ENCODE measurements at regions not wholly inside any gene's neighbourhood (a gene's known extent, or its start where the extent isn't known, plus 50 kb on each side); places are given as distances from the start of the nearest gene placed in this dataset.

DNA sequence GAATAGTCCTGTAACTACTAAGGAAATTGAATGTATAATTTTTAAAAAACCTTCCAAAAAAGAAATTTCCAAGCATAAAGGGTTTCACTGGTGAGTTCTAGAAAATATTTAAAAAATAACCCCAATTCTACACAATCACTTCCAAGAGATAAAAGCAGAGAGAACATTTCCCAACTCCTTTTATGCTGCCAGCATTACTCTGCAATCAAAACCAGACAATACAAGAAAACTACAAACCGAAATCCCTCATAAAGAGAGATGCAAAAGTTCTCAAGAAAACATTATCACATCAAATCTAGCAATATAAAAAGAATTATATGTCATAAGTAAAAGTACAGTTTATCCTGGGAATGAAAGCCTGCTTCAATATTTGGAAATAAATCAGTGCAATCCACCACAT is 84.8 kb downstream of the OAT start:
- ATAC-seq: no peak

GRCh38 chr10:124332426-124332825 is 86.3 kb downstream of the OAT start:
- Mint-ChIP-seq H3K36me3 (peaks cover 14% of the 10 kb centered on the region), H3K4me3 (no peak overlapping the region), H3K27me3 (peaks cover 21 to 31% of the 10 kb centered on the region in 2 donors), H3K27ac (no peak overlapping the region), H3K4me1 (ENCODE audit: low read depth in 2 of 2) (no peaks in the 10 kb centered on the region), H3K9me3 (peaks cover 6% of the 10 kb centered on the region)
- no peak for ATAC-seq
- no peak for DNase-seq (ENCODE audit: low spot score)

More for the DNA sequence above, 84.8 kb downstream of the OAT start:
- Mint-ChIP-seq H3K9me3 (peaks cover 6% of the 10 kb centered on the region), H3K27me3 (peaks cover 18 to 31% of the 10 kb centered on the region in 2 donors), H3K4me1 (ENCODE audit: low read depth in 2 of 2) (no peaks in the 10 kb centered on the region), H3K36me3 (peaks cover 14% of the 10 kb centered on the region), H3K4me3 (no peak overlapping the region), H3K27ac (no peak overlapping the region)
- DNase-seq (ENCODE audit: low spot score): no peak

DNA sequence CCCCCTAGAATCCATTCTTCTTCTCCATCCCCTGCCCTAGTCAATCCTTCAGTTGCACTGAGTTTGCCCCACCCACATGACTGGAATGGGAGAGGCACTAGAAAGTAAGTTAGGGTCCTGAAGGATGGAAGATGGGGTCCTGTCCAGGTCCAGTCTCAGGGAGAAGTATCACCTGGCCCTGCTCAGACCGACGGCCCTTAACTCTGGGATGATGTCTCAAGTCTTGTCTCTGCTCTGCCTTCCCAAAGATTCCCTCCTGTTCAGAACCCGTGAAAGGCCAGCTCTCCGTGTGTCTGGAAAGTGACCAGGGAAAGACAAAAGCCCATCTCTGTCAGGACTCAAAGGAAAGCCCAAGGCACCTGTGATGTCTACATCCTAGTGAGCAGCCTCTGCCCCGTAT is 88.8 kb downstream of the OAT start:
- Mint-ChIP-seq H3K4me3 (no peak overlapping the region), H3K36me3 (peaks cover 14% of the 10 kb centered on the region), H3K27ac (no peak overlapping the region), H3K4me1 (ENCODE audit: low read depth in 2 of 2) (no peaks in the 10 kb centered on the region), H3K27me3 (peaks cover 24 to 41% of the 10 kb centered on the region in 2 donors), H3K9me3 (peaks cover 6% of the 10 kb centered on the region)
- no peak for ATAC-seq
- DNase-seq (ENCODE audit: low spot score): no peak

GRCh38 chr10:124329362-124329761 is 89.4 kb downstream of the OAT start:
- H3K9me3 Mint-ChIP-seq: peaks cover 6% of the 10 kb centered on the region
- H3K36me3 Mint-ChIP-seq: peaks cover 14% of the 10 kb centered on the region
- ATAC-seq (no peak), DNase-seq (ENCODE audit: low spot score) (no peak)
- no peak overlapping the region for H3K27ac Mint-ChIP-seq
- no peak overlapping the region for H3K4me3 Mint-ChIP-seq
- H3K4me1 Mint-ChIP-seq (ENCODE audit: low read depth in 2 of 2): no peaks in the 10 kb centered on the region
- H3K27me3 Mint-ChIP-seq: peaks cover 23 to 41% of the 10 kb centered on the region in 2 donors

DNA sequence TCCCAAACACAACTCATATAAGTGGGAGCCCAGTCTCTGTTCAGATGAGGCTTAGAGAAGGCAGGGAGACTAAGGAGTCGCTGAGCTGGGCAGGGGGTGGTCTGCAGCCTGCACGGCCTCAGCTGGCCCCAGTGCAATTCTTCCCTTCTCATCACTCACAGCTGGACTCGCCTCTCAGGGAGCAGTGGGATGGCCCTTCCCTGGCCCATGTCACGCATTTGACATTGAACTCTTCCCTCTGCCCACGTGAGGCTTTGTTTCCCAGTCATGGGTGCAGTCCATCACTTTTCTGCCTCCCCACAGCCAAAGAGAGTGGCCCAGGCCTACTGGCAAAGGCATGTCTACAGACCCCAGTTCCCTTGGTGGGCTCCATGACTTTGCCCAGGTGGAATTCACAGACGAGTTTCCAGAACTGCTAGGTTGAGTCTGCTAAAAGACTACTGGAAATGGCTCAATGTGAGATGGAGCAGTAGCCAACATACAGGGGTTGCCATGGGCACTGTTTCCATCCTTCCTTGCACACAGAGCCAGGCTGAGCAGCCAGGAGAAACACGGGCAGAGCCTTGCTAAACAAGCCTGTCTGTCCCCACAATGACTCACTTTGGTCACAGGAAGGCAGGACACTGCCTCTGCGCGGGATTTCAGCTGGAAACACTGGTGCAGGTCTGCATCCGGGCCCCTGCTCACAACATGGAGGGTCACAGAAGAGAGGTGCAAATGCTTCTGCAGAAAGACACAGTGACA is 90.1 kb downstream of the OAT start:
- no peak for DNase-seq (ENCODE audit: low spot score)
- Mint-ChIP-seq H3K9me3 (peaks cover 6% of the 10 kb centered on the region), H3K4me3 (no peak overlapping the region), H3K27ac (no peak overlapping the region), H3K4me1 (ENCODE audit: low read depth in 2 of 2) (no peaks in the 10 kb centered on the region), H3K36me3 (peaks cover 14% of the 10 kb centered on the region), H3K27me3 (peaks cover 22 to 38% of the 10 kb centered on the region in 2 donors)
- no peak for ATAC-seq

DNA sequence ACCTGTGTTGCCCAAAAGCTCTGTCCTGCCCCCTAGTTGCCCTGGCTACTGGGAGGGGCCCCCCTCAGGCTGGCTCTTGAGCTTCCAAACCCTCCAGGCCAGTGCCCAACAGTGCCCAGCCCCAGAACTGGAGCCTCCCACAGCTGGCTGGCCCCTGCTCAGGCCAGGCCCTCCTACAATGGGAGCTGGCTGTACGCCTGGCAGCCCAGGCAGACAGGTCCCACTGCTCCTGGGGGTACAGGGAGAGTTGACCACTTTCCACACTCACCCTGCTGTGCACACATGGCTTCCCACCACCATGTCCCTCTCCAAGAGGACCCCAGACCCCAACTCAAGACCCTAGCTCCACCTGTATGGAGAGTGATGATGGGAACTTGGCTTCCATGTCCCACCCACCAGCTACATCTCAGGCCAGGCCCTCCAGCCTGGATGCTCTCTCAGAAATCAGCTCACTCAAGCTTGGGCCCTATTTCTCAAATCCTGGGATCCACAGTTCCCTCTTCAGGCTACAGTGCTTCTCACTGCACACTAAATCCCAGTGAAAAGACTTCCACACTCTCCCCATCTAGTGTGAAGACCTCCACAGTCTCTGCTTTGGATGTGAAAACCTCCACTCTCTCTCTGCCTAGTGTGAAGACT is 92.6 kb downstream of the OAT start:
- H3K4me3 Mint-ChIP-seq: no peak overlapping the region
- no peaks in the 10 kb centered on the region for H3K9me3 Mint-ChIP-seq
- no peaks in the 10 kb centered on the region for H3K4me1 Mint-ChIP-seq (ENCODE audit: low read depth in 2 of 2)
- peaks cover 9 to 16% of the 10 kb centered on the region in 2 donors for H3K27me3 Mint-ChIP-seq
- no peaks in the 10 kb centered on the region for H3K36me3 Mint-ChIP-seq
- ATAC-seq (no peak), DNase-seq (ENCODE audit: low spot score) (no peak)
- H3K27ac Mint-ChIP-seq: no peak overlapping the region

DNA sequence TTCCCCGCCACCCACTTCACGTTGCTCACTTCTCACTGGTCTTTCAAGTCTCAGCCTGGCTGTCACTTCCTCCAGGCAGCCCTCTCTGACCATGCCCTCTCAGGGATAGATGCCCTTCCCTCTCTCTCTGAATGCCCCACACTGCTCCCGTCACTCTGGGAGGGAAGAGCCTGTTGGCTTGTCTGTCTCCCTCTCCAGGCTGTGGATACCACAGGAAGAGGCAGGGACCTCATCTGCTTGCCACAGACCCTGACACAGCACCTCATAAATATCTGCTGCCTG is 93.1 kb downstream of the OAT start:
- H3K27me3 Mint-ChIP-seq: peaks cover 9 to 16% of the 10 kb centered on the region in 2 donors
- H3K9me3 Mint-ChIP-seq: no peaks in the 10 kb centered on the region
- H3K4me1 Mint-ChIP-seq (ENCODE audit: low read depth in 2 of 2): no peaks in the 10 kb centered on the region

DNA sequence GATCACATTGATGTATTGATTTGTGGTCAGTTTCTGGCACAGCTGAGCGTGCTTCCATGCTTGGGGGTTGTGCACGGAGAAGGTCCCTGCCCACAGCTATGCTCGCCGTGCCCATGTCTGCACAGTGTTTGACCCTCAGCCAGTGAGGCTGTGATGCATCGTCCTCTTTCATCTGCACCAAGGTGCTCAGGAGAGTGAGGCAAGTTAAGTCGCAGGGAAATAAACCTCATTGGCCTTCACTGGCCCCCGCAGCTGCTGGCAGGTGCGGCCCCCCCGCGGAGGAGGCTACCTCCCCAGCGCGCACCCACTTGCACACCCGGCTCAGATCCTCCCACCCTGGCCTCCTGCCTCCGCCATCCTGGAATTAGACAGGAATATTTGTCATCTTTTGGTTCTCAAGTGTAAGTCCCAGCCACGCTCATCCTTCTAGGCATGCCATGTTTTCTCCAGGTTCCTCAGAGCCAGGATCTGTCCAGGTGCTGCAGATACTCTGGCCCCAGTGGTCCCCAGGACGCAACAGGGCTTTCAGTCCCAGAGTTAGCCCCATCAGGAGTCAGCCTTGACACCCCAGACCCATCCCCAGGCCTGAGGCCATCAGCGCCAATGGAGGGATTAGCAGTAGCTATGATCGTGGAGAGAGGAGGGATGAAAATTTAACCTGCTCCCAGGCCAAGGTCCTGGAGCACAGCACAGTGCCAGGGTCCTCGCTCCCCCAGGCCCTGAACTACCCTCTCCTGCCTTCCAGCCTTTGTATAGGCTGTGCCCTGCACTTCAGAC is 93.7 kb downstream of the OAT start:
- peaks cover 9 to 15% of the 10 kb centered on the region in 2 donors for H3K27me3 Mint-ChIP-seq
- H3K27ac Mint-ChIP-seq: no peak overlapping the region
- no peaks in the 10 kb centered on the region for H3K36me3 Mint-ChIP-seq
- no peak overlapping the region for H3K4me3 Mint-ChIP-seq
- no peaks in the 10 kb centered on the region for H3K4me1 Mint-ChIP-seq (ENCODE audit: low read depth in 2 of 2)
- DNase-seq (ENCODE audit: low spot score): no peak
- ATAC-seq: no peak
- no peaks in the 10 kb centered on the region for H3K9me3 Mint-ChIP-seq

More for the DNA sequence above, 93.1 kb downstream of the OAT start:
- ATAC-seq (peak in 1 of 2 donors; percentile 10), DNase-seq (ENCODE audit: low spot score) (no peak)
- Mint-ChIP-seq H3K4me3 (no peak overlapping the region), H3K27ac (no peak overlapping the region), H3K36me3 (no peaks in the 10 kb centered on the region)

DNA sequence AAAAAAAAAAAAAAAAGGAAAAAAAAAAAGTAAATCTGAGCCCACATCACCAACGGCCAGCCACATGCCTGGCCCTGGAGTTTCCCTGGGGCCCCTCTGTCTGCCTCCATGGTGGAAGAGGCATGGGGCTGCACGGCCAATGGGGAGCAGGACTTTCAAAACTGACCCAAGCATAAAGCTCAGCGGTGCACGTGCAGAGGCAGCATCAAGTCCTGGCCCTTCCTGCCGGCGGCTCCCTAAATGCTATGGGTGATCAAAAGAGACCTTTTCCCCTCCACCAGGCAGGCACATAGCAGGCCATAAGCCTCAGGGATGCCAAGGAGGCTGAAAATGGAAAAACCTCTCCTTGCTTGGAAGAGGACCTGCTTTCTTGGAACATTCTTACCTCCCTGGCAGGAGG is 94.3 kb downstream of the OAT start:
- ATAC-seq: no peak
- no peak for DNase-seq (ENCODE audit: low spot score)
- Mint-ChIP-seq H3K9me3 (no peaks in the 10 kb centered on the region), H3K27me3 (peaks cover 9 to 11% of the 10 kb centered on the region in 2 donors), H3K4me1 (ENCODE audit: low read depth in 2 of 2) (no peaks in the 10 kb centered on the region), H3K36me3 (no peaks in the 10 kb centered on the region), H3K27ac (no peak overlapping the region), H3K4me3 (no peak overlapping the region)

GRCh38 chr10:124323806-124324205 is 94.9 kb downstream of the OAT start:
- Mint-ChIP-seq H3K27ac (no peak overlapping the region), H3K4me1 (ENCODE audit: low read depth in 2 of 2) (no peaks in the 10 kb centered on the region), H3K36me3 (no peaks in the 10 kb centered on the region), H3K27me3 (peaks cover 7 to 11% of the 10 kb centered on the region in 2 donors), H3K4me3 (no peak overlapping the region), H3K9me3 (no peaks in the 10 kb centered on the region)
- ATAC-seq (no peak), DNase-seq (ENCODE audit: low spot score) (no peak)

GRCh38 chr10:124323111-124323725 is 95.5 kb downstream of the OAT start:
- Mint-ChIP-seq H3K27ac (no peak overlapping the region), H3K36me3 (no peaks in the 10 kb centered on the region), H3K4me1 (ENCODE audit: low read depth in 2 of 2) (no peaks in the 10 kb centered on the region), H3K4me3 (no peak overlapping the region), H3K27me3 (peaks cover 4 to 11% of the 10 kb centered on the region in 2 donors), H3K9me3 (no peaks in the 10 kb centered on the region)
- ATAC-seq (no peak), DNase-seq (ENCODE audit: low spot score) (no peak)

- ATAC-seq (peak in 1 of 2 donors; percentile 22), DNase-seq (ENCODE audit: low spot score) (no peak)
- Mint-ChIP-seq H3K27ac (no peak overlapping the region), H3K9me3 (no peaks in the 10 kb centered on the region), H3K4me3 (no peak overlapping the region), H3K27me3 (peaks cover 4 to 11% of the 10 kb centered on the region in 2 donors), H3K4me1 (ENCODE audit: low read depth in 2 of 2) (no peaks in the 10 kb centered on the region), H3K36me3 (no peaks in the 10 kb centered on the region)
Observed at GRCh38 chr10:124322191-124322980, 96.3 kb downstream of the OAT start.

- ATAC-seq (no peak), DNase-seq (ENCODE audit: low spot score) (no peak)
- H3K4me3 Mint-ChIP-seq: no peak overlapping the region
- no peaks in the 10 kb centered on the region for H3K4me1 Mint-ChIP-seq (ENCODE audit: low read depth in 2 of 2)
- H3K27me3 Mint-ChIP-seq: peaks cover 3 to 4% of the 10 kb centered on the region in 2 donors
- no peaks in the 10 kb centered on the region for H3K36me3 Mint-ChIP-seq
- H3K27ac Mint-ChIP-seq: no peak overlapping the region
- H3K9me3 Mint-ChIP-seq: no peaks in the 10 kb centered on the region
Observed at GRCh38 chr10:124321433-124322089, 97.2 kb downstream of the OAT start.
